GM12878 (cell line): ENCODE measurements at regions not wholly inside any gene's neighbourhood (a gene's known extent, or its start where the extent isn't known, plus 50 kb on each side); places are given as distances from the start of the nearest gene placed in this dataset.
A peak's percentile ranks its signal among the peaks of the same experiment; 100 is the strongest.

Experiments used
- ATAC-seq: fragments of 200-7000 bp; cut with Tn5 transposase; 3 replicates; pipeline ENCODE4 v1.9.1; 2020; ENCODE audit warnings: mild to moderate bottlenecking, moderate library complexity
- BruUV-seq: library from RNA; stranded (reverse); fragments of 400-500 nt; replicated peaks from 2 replicates; lab custom pipeline; 2021; lab: Mats Ljungman, UMichigan
- CTCF ChIA-PET: fragments of 300-600 bp; sonication (Branson Sonifier 250); formaldehyde crosslinking; extraction: SDS; loops from one replicate; lab custom pipeline; 2021; ENCODE audit warnings: inconsistent platforms; lab: Yijun Ruan, JAX
- POLR2A ChIA-PET: fragments of 350-600 bp; formaldehyde crosslinking; extraction: SDS; loops from one replicate; lab custom pipeline; 2021; ENCODE audit warnings: inconsistent platforms; lab: Charles Lee
- RAD21 ChIA-PET: fragments of 300-600 bp; sonication (Branson Sonifier 250); formaldehyde crosslinking; loops from one replicate; lab custom pipeline; 2023; ENCODE audit warnings: antibody characterized with exemption; ENCODE audit not compliant: unreplicated experiment; lab: Charles Lee
- SMC1A ChIA-PET: fragments of 300-600 bp; sonication (Branson Sonifier 250); formaldehyde crosslinking; loops from one replicate; lab custom pipeline; 2023; ENCODE audit not compliant: unreplicated experiment, uncharacterized antibody; lab: Charles Lee
- DNase-seq: peaks from one replicate; pipeline ENCODE4 v3.0.0-alpha.2; 2011; ENCODE audit warnings: low read depth, low spot score
- FAIRE-seq: peaks from 3 replicates; lab custom pipeline; 2011; peaks lifted over from hg19 to GRCh38; lab: Jason Lieb, UNC
- H2AFZ ChIP-seq: 2 replicates; pipeline ENCODE4 v1.6.0; 2011; ENCODE audit warnings: low read depth, low read length, control low read depth; ENCODE audit not compliant: control insufficient read depth
- H3K27ac ChIP-seq: 2 replicates; pipeline ENCODE4 v1.5.1; 2011; ENCODE audit warnings: control low read depth; ENCODE audit not compliant: control insufficient read depth, insufficient read depth
- H3K27me3 ChIP-seq, 2 experiments: replicated peaks in 1 of 2; 2 replicates each; pipeline versions ENCODE4 v1.6.0 to v1.6.1; 2011; ENCODE audit warnings: low read length in 1 of 2; ENCODE audit not compliant: control insufficient read depth in 2 of 2, insufficient read depth in 2 of 2
- H3K36me3 ChIP-seq, 2 experiments: 2 replicates each; pipeline ENCODE4 v1.5.1; 2011; ENCODE audit warnings: low read length in 1 of 2; ENCODE audit not compliant: control insufficient read depth in 2 of 2, insufficient read depth in 2 of 2
- H3K4me1 ChIP-seq: 2 replicates; pipeline ENCODE4 v1.6.1; 2011; ENCODE audit warnings: mild to moderate bottlenecking, low read length, moderate library complexity, mixed read lengths; ENCODE audit not compliant: control insufficient read depth, insufficient read depth
- H3K4me2 ChIP-seq: 2 replicates; pipeline ENCODE4 v1.6.0; 2011; ENCODE audit warnings: control low read depth; ENCODE audit not compliant: control insufficient read depth, insufficient read depth
- H3K4me3 ChIP-seq: fragments of 200-600 bp; sonication (generic); 2 replicates; pipeline ENCODE4 v1.5.1; 2016
- H3K79me2 ChIP-seq: 2 replicates; pipeline ENCODE4 v1.6.0; 2011; ENCODE audit warnings: low read length; ENCODE audit not compliant: control insufficient read depth, insufficient read depth
- H3K9ac ChIP-seq: 2 replicates; pipeline ENCODE4 v1.8.0; 2011; ENCODE audit warnings: low read length, control low read depth, mixed read lengths; ENCODE audit not compliant: control insufficient read depth, insufficient read depth
- H3K9me3 ChIP-seq: replicated peaks from 3 replicates; pipeline ENCODE4 v1.5.1; 2011; ENCODE audit warnings: mild to moderate bottlenecking, low read length; ENCODE audit not compliant: control insufficient read depth, insufficient read depth
- H4K20me1 ChIP-seq: 2 replicates; pipeline ENCODE4 v1.6.0; 2011; ENCODE audit not compliant: control insufficient read depth, insufficient read depth
- ATF7 ChIP-seq: fragments of 450-650 bp; IDR thresholded peaks from 2 replicates; pipeline ENCODE4 v1.6.1; 2016; ENCODE audit warnings: low read depth, mild to moderate bottlenecking
- BCL11A ChIP-seq: IDR thresholded peaks from 2 replicates; pipeline ENCODE4 v1.6.1; 2011; ENCODE audit warnings: low read depth, low read length
- CBX5 ChIP-seq: sonication (generic); IDR thresholded peaks from 2 replicates; pipeline ENCODE4 v1.6.1; 2016; ENCODE audit warnings: low read depth, moderate library complexity, mild to moderate bottlenecking, inconsistent platforms
- CEBPB ChIP-seq, 2 experiments: fragments of 150-350 bp in 1 of 2; IDR thresholded peaks; 2 replicates each; pipeline ENCODE4 v1.6.1; 2012 to 2014; ENCODE audit warnings: low read depth in 2 of 2, low read length in 2 of 2, borderline replicate concordance in 1 of 2, inconsistent platforms in 1 of 2
- CREM ChIP-seq: IDR thresholded peaks from 2 replicates; pipeline ENCODE4 v1.6.1; 2014; ENCODE audit warnings: antibody characterized with exemption, low read depth
- DPF2 ChIP-seq: fragments of 450-650 bp; IDR thresholded peaks from 2 replicates; pipeline ENCODE4 v1.6.1; 2017; ENCODE audit warnings: mild to moderate bottlenecking
- EZH2 ChIP-seq: IDR thresholded peaks from 2 replicates; pipeline ENCODE4 v1.6.1; 2012; ENCODE audit warnings: low read depth, mild to moderate bottlenecking, control low read depth, inconsistent platforms, low read length, borderline replicate concordance; ENCODE audit not compliant: control insufficient read depth
- IKZF1 ChIP-seq: fragments of 450-650 bp; conservative IDR thresholded peaks from 2 replicates; pipeline ENCODE4 v1.6.1; 2017; ENCODE audit warnings: antibody characterized with exemption, mild to moderate bottlenecking
- IKZF2 ChIP-seq, 2 experiments: fragments of 450-650 bp; IDR thresholded peaks; 2 replicates each; pipeline ENCODE4 v1.6.1; 2017; ENCODE audit warnings: mild to moderate bottlenecking in 2 of 2, moderate library complexity in 2 of 2
- MEF2B ChIP-seq: fragments of 450-650 bp; IDR thresholded peaks from 2 replicates; pipeline ENCODE4 v1.6.1; 2018; ENCODE audit warnings: mild to moderate bottlenecking, moderate library complexity; ENCODE audit not compliant: partially characterized antibody, poor library complexity, severe bottlenecking
- NRF1 ChIP-seq: conservative IDR thresholded peaks from 2 replicates; pipeline ENCODE4 v1.6.1; 2011; ENCODE audit warnings: mild to moderate bottlenecking, low read depth, low read length, improper control_type of control experiment
- POLR2AphosphoS5 ChIP-seq: IDR thresholded peaks from 2 replicates; pipeline ENCODE4 v1.6.1; 2011; ENCODE audit warnings: mild to moderate bottlenecking, low read length, inconsistent platforms
- SIN3A ChIP-seq: IDR thresholded peaks from 2 replicates; pipeline ENCODE4 v1.6.1; 2012; ENCODE audit warnings: low read depth, low read length, improper control_type of control experiment
- SKIL ChIP-seq: fragments of 450-650 bp; IDR thresholded peaks from 2 replicates; pipeline ENCODE4 v1.6.1; 2017; ENCODE audit warnings: mild to moderate bottlenecking, low read depth, inconsistent platforms; ENCODE audit not compliant: poor library complexity, severe bottlenecking
- SMAD1 ChIP-seq: fragments of 450-650 bp; IDR thresholded peaks from 2 replicates; pipeline ENCODE4 v1.6.1; 2018; ENCODE audit warnings: mild to moderate bottlenecking, low read depth; ENCODE audit not compliant: partially characterized antibody
- STAT3 ChIP-seq: IDR thresholded peaks from 2 replicates; pipeline ENCODE4 v1.6.1; 2011; ENCODE audit warnings: low read depth, low read length, improper control_type of control experiment
- ZNF384 ChIP-seq: IDR thresholded peaks from 2 replicates; pipeline ENCODE4 v1.6.1; 2012; ENCODE audit warnings: low read depth, mild to moderate bottlenecking, low read length, improper control_type of control experiment, borderline replicate concordance
- ZNF592 ChIP-seq: fragments of 450-650 bp; IDR thresholded peaks from 2 replicates; pipeline ENCODE4 v1.6.1; 2017; ENCODE audit warnings: mild to moderate bottlenecking, moderate library complexity
- WGBS: methylation state at CpG from one replicate; pipeline ENCODE4 v1.1.6; 2016; ENCODE audit warnings: low lambda C conversion rate; ENCODE audit not compliant: insufficient replicate concordance, insufficient coverage; ENCODE audit errors: missing lambda C conversion rate; 5-methylcytosine and 5-hydroxymethylcytosine counted together
- in situ Hi-C: fragments of 300-500 bp; cut with MboI; formaldehyde crosslinking; loops from 9 replicates; pipeline ENCODE4 v1.14.3; 2018; ENCODE audit warnings: mixed read lengths
- intact Hi-C: fragments of 100-400 bp; cut with micrococcal nuclease; formaldehyde crosslinking; loops from one replicate; pipeline ENCODE4 v1.14.2; 2022; ENCODE audit not compliant: unreplicated experiment

DNA sequence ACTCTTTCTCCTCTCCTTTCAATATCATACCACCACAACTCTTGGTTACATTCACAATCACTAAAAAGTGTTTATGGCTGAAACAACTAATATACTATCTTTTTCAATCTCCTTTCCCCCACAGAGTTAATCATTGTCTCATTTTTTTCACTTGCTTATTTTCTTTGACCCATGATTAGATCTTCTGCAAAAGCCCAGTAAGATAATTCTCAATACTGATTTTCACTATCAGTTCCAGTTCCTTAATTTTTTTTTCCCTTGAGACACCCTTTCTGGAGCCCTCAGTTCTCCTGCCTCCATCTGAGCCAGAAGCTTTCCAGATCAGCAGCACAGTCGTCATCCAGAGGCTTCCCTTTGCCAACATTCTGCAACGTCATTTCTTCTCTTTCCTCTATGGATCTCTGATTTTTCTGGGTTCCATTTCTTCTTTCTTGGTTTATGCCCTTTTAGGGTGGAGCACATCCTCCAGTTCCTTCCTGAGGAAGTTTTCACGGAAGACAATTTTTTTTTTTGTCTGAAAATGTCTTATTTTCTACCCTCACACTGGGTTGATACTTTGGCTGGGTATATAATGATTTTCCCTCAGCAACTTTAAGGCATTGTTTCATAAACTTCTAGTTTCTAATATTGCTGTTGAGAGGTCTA lies 88.7 kb upstream of the C15orf39 start:
- SMC1A ChIA-PET: interaction anchor here (0.7 to 2.1 kb wide), 9 partner anchors 9 to 87 kb away, joined by 3 to 22 read pairs (median 4); no protein-coding TSS in a partner anchor
- Histone ChIP-seq H3K4me2 (peak overlapping the region; percentile 87), H3K4me3 (no peak overlapping the region), H4K20me1 (no peaks in the 10 kb centered on the region), H3K27ac (peak overlapping the region; percentile 99), H3K79me2 (no peaks in the 10 kb centered on the region), H3K27me3 (no peaks in the 10 kb centered on the region), H3K9me3 (peaks cover 17% of the 10 kb centered on the region), H3K36me3 (no peaks in the 10 kb centered on the region), H3K9ac (peak overlapping the region; percentile 76), H3K4me1 (peaks cover 62% of the 10 kb centered on the region), H2AFZ (no peak overlapping the region)
- in situ Hi-C loops (loop anchor here (5.0 kb wide), 1 partner anchor 89 kb away; the partner anchor contains the start of gene C15orf39), intact Hi-C loops (loop anchor here (1.0 to 5.0 kb wide), 7 partner anchors 12 to 91 kb away; no protein-coding TSS in a partner anchor)
- DNase-seq: peak; percentile 91
- peak; percentile 78 for ATAC-seq
- peak; percentile 52 for FAIRE-seq
- 3% methylated on average over 3 of the region's 3 CpGs for WGBS
- BruUV-seq: no TSS peak
- CTCF ChIA-PET: interaction anchor here (2.9 kb wide), 1 partner anchor 69 kb away, joined by 17 read pairs; no protein-coding TSS in a partner anchor
- RAD21 ChIA-PET: interaction anchor here (0.7 to 6.7 kb wide), 7 partner anchors 12 to 87 kb away, joined by 3 to 51 read pairs (median 4); no protein-coding TSS in a partner anchor
- POLR2A ChIA-PET: interaction anchor here (0.6 to 4.3 kb wide), 5 partner anchors 9 to 86 kb away, joined by 3 to 33 read pairs (median 6); no protein-coding TSS in a partner anchor
- TF ChIP-seq SKIL (peak; percentile 97), ATF7 (peak; percentile 92), MEF2B (peak; percentile 99), DPF2 (peak; percentile 97), SIN3A (no peak), STAT3 (0 out of 2 replicates have a peak, but pooled peaks have one; percentile 35), CREM (peak; percentile 73), EZH2 (no peak), POLR2AphosphoS5 (no peak), CBX5 (peak; percentile 69; the same call in 1 of the 2 replicates), NRF1 (no peak), ZNF592 (peak; percentile 29; the same call in 1 of the 2 replicates), CEBPB (IDR thresholded peaks at IDR 0.05; ENCODE audit: borderline replicate concordance in 1 of 2, low read depth in 2 of 2, low read length in 2 of 2) (0 out of 4 replicates have a peak, but pooled peaks of 1 of the 2 experiments have one; percentile 44), IKZF1 (peak; percentile 96), IKZF2 (IDR thresholded peaks at IDR 0.05) (peak; percentile 99), SMAD1 (peak; percentile 95), ZNF384 (peak; percentile 89), BCL11A (peak; percentile 92)
